Stromal cell of bone marrow (primary cell): ENCODE measurements at regions not wholly inside any gene's neighbourhood (a gene's known extent, or its start where the extent isn't known, plus 50 kb on each side); places are given as distances from the start of the nearest gene placed in this dataset.
"Not testable (repeated sequence)": the region's sequence is repeated elsewhere in the genome, so short reads cannot be mapped to it uniquely, and the experiment has no call there.

ENCODE experiments used
- DNase-seq: peaks from one replicate; pipeline ENCODE4 v3.0.0-alpha.2; 2012; ENCODE audit warnings: low read depth

DNA sequence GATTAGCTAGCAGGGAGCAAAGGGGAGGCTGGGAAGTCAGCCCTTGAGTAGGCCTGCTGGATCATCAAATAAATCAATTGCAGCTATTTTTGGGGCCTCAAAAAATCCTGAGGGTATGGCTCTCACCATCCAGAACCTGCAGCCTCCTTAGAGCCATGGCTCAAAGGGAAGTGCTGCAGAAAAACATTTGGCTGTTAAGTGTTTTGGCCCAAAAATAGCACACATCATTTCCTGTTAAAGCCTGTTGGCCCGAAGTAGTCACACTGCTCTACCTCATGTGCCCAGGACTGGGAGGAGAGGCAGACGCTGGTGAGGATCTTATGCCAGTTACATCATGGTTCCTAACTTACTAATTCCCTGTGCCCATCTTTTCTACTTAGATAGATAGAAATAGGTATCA lies 176.8 kb upstream of the PLGLB1 start:
- DNase-seq = not testable (repeated sequence)

DNA sequence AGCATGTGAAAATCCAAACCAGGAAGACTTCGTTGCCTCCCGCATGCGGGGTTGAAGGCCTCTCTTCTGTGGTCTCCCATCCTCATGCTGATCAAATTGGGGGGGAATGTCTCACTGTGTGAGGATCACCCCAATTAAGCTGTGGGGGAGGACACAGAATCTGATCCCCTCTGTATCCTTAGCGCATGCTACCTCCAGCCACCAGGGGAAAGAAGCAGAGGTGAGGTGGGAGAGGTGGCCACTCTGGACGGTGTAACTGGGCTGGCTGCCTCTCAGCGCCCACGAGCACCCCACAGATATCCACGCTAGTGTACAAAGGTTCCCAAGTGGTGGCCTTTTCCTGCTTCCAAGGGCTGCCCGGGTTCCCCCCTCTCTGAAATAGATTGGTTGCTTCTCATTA lies 177.6 kb upstream of the PLGLB1 start:
- DNase-seq = not testable (repeated sequence)

DNA sequence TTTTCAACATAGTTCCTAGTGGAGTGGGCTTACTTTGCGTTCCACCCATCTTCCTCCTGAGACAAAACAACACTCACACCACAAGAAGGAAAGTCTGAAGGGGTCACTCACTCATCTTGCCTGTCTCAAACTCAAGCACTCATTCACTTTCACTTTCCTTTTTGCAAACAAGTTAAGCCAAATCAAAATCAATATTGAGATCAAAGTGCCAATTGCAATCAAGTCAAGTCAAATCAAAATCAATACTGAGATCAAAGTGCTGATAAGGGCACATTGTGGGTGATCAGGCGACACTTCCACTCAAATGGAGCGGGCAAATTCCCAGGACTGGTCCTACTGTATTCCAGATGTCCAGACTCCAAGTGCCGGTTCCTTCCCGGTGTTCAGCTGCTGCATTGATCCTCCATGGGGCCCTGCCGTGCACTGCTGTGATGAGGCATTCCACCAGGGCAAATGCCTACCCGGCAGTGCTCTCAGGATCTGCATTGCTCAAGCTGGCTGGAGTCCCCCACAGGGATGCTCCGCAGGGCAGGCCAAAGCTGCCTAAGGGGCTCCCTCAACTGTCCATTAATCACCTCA lies 183.0 kb upstream of the PLGLB1 start:
- not testable (repeated sequence) for DNase-seq

DNA sequence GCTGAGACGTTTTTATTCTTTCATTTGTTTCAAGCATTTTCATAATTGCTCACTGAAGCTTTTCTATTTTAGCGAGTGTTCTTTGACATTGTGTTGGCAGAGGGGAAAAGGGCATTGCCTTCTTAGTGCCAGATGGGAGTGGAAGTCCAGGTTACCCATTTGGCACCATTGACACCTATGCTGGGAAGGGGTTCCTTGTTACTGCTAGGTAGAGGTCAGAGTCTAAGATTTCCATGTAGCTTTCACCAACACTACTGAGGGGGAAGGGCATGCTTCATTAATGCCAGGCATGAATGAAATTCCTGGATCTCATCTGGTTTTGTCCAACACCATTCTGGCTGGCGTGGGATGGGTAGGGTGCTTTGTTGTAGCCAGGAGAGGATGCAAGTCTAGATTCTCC lies 191.3 kb upstream of the PLGLB1 start:
- not testable (repeated sequence) for DNase-seq

DNA sequence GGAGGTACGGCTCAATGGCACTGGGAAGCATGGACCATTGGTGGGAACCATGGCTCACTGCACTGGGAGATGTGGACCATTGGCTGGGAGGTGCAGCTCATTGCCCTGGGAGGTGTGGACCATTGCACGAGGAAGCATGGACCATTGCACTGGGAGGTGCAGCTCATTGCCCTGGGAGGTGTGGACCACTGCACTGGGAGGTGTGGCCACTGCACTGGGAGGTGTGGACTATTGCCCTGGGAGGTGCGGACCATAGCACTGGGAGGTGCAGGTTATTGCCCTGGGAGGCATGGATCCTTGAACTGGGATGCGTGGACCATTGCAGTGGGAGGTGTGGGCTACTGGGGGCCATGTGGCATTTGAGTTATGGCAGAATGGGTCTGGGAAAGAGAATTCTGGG lies 195.4 kb upstream of the PLGLB1 start:
- DNase-seq = not testable (repeated sequence)

DNA sequence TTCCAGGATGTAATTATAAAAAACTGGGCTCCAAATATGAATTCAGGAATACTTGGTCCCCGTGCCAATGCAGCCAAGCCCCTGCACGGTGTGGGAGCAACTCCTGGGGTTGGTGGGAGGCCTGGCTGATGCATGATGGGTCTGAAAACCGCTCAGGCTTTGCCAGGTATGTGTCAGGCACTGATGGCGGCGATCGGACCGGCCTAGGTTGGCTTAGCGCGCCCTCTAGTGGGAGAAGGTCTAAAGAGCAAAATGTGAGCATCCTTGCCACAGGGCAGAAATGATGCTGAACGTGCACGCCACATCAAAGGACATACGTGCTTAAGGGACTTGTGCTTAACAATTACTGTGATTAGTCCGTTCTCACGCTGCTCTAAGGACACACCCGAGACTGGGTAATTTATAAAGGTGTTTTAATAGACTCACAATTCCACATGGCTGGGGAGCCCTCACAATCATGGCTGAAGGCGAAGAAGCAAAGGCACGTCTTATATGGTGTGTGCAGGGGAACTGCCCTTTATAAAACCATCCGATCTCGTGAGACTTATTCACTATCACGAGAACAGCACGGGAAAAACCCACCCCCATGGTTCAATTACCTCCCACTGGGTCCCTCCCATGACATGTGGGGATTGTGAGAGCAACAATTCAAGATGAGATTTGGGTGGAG lies 196.2 kb upstream of the PLGLB1 start:
- DNase-seq = not testable (repeated sequence)

DNA sequence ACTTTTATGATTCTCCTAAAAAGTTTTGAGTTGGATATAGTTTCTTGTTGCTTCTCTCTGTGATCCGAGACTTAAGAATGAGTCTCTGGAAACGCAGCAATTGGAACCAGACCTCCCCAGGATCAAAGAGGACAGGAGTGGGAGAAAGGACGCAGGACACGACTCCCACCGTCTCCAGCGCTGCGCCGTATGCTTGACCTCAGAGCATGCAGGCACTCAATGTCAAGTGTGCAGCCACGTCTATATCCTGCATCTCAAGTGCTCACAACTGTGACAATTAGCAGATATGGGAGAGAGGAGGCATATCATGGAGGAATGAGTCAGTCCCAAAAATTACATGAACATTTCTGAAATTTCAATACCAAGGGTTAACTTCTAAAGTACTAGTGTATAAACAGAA lies 199.0 kb upstream of the PLGLB1 start:
- DNase-seq = not testable (repeated sequence)

DNA sequence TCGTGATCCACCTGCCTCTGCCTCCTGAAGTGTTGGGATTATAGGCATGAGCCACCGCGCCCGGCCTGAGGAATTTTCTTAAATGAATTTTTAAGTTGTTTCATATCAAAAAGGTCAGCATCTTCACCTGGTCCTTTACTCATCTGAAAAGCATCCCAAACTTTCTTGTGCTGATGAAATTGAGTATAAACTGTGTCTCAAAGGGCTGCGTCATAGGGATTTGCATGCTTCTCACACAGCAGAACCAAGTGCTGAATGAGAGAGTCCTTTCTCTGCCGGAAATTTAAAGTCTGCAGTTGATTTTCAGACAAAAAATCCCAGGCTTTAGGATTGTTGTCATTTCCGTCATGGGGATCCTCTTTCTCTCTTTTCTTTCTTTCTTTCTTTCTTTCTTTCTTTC lies 200.5 kb upstream of the PLGLB1 start:
- DNase-seq = not testable (repeated sequence)

DNA sequence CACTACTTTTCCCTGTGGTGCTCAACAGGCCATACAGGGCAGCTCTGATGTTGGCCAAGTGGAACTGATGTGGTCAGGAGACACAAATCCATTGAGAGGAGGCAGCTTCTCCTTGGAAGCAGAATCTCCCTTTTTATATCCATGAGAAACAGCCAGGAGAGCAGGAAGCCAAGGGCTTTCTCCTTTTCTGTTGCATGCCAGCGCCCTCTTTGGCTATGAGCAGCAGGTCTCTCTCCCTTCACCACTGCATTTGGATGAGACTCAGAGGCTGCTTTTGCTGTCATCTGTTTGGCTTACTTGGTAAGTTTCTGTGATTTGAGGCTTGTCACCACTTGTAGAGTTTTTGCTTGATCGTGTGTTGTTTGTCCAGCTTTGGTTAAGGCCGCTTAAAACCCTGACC lies 202.2 kb upstream of the PLGLB1 start:
- not testable (repeated sequence) for DNase-seq

DNA sequence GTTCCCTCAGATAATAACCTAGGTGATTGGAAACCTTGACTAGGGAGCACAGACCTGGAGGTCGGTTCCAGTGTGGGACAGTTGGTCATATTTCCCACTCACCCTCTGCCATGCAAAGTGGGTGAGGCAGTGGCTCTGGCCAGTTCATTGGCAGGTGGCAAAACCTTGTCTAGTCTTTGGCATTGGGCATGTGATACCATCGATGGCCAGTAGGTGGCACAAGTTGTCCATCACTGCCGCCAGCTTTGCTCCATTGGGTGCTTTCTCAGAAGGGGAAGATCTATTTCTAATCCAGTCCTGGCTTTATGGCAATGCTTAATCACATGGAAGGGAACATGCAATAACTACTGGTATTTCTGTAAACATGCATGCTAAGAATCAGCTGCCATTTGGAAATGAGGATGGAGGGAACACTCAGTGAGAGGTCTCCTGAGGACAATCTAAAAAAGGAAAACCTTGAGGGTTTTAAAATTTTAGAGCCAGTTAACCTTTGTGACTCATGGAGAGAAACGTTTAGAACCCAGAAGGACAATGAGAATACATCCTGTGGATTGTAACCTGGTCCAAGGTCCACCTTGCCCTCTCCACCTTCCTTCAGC lies 207.5 kb upstream of the PLGLB1 start:
- DNase-seq = peak; percentile 25

DNA sequence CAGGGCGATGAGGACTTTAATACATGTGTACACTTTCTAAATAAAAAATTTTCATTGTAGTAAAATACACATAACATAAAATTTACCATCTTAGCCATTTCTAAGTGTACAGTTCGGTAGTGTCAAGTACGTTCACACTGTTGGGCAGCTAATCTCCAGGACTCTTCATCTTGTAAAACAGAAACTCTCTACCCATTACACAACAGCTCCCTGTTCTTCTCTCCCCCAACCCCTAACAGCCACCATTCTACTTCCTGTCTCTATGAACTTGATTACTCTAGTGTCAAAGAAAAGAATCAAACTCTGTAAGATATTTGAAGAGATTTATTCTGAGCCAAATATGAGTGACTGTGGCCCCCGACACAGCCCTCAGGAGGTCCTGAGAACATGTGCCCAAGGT lies 208.3 kb upstream of the PLGLB1 start:
- DNase-seq = not testable (repeated sequence)

DNA sequence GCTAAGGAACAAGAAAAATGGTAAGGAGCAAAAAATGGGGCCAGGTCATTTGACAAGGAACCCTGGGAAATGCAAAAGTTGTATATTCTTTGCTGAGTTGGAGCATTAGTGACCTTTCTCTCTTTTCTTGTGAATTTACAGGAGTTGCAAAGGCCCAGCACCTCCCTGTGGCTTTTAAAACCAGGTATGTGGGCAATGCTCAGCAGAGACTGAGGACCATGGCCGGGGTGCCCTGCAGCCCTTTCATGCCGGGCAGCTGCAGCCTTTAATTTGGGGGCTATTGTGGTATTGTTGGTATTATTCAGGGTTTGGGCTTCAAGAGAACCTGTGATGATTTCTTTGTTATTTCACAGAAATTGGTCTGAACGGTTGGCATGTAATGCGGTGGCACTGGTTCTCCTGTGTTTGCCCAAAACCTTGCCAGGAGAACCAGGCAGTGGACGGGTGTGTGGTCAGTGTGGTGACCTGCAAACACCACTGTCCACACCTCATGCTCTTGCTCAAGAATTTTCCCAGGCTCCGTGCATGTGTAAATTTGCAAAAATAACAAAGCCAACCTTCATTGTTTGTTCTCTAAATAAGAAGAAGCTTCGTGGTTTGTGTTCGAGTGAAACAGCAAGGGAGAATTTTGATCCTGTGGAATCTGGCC lies 213.8 kb upstream of the PLGLB1 start:
- DNase-seq = not testable (repeated sequence)

DNA sequence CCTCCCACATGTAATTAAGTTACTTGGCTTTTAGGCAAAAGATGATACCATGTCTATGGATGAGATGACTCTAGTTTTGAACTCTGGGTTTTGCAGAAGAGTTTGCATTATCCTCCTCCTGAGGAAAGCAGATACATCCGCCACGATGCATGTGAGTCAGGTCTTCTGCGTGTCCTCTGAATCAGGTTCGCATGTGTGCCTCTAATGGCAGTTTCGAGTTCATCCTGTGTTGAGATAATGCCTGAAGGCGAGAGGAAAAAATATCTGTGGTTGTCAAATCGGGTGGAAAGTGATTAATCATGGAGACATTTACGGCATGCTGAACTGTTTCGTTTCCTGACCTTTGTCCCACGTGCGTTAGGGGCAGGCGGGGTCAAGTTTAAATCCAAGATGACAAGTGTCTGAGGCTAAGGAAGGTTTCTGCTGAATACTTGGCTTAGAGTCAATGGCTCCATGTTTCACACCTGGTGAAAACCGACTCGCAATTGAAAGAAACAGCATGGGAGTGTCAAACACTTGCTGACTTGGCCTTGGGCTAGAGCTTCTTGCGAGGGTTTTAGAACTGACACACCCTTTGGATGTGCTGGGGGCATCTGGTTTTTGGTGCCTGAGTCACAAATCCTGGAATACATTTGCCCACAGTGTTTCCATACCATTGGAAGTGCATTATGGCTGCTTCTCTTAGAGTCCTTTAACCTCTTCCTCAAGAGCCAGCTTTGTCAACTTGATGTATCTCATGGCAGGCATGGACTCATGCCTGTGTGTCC lies 216.1 kb upstream of the PLGLB1 start:
- not testable (repeated sequence) for DNase-seq

DNA sequence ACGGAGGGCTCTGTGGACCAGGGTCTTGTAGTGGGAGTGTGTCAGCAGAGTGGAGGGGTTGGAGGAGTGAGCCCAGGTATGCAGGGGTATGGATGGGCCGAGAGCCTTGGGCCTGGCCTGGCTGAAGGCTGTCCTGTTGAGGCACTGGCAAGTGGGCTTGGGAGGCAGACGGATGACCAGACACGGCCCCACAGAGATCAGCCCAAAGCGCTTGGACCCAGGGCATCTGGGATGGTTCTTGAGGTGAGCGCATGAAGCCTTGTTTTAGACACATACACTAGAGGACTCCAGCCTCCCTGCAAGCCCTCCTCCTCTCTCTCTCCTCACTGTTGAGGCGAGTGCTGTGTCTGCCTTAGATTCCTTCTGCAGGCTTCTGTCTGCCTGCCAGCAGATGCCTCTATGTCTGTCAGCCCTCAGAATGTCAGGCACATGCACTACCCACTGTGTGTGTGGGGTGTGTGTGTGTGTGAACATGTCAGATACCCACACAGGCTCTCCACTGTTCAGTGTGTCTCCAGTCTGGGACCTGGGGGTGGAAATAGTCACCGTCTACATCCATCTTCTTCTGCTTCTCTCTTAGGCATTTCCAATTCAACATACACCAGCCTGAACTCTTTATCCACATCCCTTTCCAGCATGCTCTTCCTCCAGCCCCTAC lies 218.0 kb upstream of the PLGLB1 start:
- DNase-seq = not testable (repeated sequence)

DNA sequence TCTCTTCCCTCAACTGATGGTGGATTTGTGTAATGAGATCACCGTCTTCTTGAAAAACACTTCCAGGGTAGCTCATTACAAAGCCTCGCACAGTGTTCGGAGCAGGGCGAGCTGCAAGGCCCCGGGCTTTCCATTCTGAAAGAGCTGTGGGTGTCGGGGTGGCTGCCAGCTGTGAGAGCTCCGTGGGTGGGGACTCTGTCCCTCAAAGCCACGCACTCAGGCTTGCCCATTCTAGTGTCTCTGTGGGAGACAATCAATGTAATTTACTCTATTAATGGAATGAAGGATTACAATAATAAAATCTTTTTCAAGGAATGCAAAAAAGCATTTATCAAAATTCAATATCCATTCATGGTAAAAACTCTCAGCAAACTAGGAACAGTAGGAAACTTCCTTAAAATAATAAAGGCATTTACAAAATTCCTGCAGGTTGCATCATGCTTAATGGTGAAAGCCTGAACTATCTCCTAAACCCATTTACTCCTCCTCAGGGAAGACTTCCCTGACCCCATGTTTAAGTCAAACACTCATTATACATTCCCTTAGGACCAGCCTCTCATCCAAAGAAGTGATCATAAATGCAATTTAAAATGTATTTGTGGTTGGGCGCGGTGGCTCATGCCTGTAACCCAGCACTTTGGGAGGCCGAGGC lies 224.5 kb upstream of the PLGLB1 start:
- DNase-seq = not testable (repeated sequence)

DNA sequence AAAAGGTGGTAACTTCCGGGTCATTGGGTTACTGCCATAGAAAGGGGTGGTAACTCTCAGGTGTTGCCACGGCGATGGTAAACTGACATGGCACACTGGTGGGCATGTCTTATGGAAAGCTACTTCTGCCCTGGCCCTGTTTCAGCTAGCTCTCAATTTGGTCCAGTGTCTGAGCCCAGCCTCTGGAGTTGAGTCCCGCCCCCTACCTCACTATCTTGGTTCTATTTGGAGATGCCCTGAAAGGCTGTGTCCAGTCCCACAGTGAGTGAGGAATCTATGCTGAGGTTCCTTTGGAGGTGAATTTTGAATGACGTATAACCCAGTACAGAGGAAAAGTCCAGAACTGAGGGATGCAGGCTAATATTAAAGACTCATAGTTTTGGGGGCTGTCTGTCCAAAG lies 230.4 kb upstream of the PLGLB1 start:
- DNase-seq = not testable (repeated sequence)

DNA sequence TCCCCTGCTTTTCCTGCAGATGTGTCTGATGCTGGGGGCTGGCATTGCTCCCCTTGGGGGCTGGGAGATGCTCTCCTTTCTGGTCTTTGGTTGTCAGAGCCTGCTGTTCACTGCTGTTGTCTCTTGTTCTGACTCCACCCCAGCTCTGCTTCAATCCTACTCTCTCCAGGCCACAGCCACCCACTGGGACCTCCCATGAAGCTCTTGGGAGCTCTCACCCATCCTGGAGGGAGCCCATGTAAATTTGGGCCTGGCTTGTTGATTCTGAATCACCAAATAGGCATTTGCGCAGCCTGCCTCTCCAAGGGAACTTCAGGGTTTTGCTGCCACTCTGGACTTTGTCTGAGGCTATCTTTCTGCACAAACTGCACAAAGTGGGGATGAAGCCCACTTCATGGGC lies 232.9 kb upstream of the PLGLB1 start:
- not testable (repeated sequence) for DNase-seq

DNA sequence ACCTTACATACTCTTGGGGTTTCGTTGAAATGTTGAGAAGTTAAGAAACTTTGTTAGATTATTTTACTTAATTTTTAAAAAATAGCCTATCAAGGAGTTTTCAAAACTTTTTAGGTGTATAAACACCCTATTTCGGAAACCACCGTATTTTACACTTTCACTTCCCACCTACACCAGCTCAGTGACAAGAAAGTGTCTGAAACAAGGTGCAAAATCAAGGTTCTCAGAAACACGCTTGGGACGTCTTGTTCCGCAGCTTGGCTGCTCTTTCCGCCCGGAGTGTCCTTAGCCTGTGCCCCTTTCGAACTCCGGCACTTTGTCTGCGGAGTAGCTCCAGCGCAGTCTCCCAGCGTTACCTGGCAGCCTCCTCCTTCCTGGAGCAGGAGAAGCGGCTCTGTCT lies 233.8 kb upstream of the PLGLB1 start:
- not testable (repeated sequence) for DNase-seq

DNA sequence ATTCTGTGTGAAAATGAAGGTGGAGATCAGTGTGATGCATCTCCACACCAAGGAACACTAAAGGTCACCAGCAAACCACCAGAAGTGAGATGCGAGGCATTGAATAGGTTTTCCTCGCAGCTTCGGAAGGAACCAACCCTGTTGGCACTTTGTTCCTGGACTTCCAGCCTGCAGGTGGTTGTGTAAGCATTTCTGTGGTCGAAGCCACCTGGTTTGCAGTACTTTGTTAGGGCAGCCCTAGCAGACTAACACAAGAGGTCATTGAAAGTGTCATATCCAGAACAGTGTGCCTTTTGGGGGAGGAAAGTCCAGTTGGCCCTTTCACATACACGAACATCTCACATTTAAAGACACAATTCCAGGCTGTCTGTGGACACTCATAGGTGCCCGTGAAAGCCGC lies 237.2 kb upstream of the PLGLB1 start:
- not testable (repeated sequence) for DNase-seq

DNA sequence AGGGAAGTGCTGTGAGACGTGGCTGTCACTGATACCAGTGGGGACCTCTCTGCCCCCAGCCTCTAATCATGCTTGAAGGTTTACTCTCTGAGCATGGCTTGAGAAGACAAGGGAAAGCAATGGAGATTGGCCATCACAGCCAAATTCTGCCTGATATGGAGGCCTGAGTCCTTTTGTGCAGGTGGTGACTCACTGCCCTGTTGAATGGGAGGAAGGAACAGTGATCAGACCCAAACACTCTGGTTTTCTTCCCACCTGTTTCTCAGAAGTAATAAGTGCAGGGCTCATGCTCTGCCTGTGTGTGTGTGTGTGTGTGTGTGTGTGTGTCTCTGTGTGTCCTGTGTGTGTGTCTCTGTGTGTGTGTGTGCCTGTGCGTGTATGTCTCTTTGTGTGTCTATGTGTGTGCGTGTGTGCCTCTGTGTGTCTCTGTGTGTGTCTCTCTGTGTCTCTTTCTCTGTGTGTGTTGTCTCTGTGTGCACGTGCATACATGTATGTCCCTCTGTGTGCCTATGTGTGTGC lies 240.6 kb upstream of the PLGLB1 start:
- DNase-seq = not testable (repeated sequence)
